GM23338 (cell line): ENCODE measurements at regions not wholly inside any gene's neighbourhood (a gene's known extent, or its start where the extent isn't known, plus 50 kb on each side); places are given as distances from the start of the nearest gene placed in this dataset.

ENCODE experiments used
- ATAC-seq: fragments of 200-7000 bp; cut with Tn5 transposase; 3 replicates; pipeline ENCODE4 v1.9.1; 2020
- DNase-seq: peaks from one replicate; pipeline ENCODE4 v3.0.0-alpha.2; 2015; ENCODE audit warnings: low spot score
- H2AFZ ChIP-seq: fragments of 200-600 bp; sonication (generic); 2 replicates; pipeline ENCODE4 v1.8.0; 2016; ENCODE audit warnings: antibody characterized with exemption, mild to moderate bottlenecking, moderate library complexity
- H3F3A ChIP-seq: fragments of 200-600 bp; sonication (generic); replicated peaks from 2 replicates; pipeline ENCODE4 v1.8.0; 2017; ENCODE audit warnings: antibody characterized with exemption, mixed run types, low read depth
- H3K27ac ChIP-seq: fragments of 200-600 bp; sonication (generic); 2 replicates; pipeline ENCODE4 v1.6.1; 2016; ENCODE audit warnings: low read depth
- H3K27me3 ChIP-seq: fragments of 200-600 bp; sonication (generic); 2 replicates; pipeline ENCODE4 v1.8.0; 2016; ENCODE audit warnings: mild to moderate bottlenecking, mixed run types, moderate library complexity; ENCODE audit not compliant: insufficient read depth
- H3K36me3 ChIP-seq: fragments of 200-600 bp; sonication (generic); 2 replicates; pipeline ENCODE4 v1.8.0; 2016; ENCODE audit warnings: mild to moderate bottlenecking; ENCODE audit not compliant: insufficient read depth
- H3K4me1 ChIP-seq: fragments of 200-600 bp; sonication (generic); 2 replicates; pipeline ENCODE4 v1.8.0; 2016; ENCODE audit warnings: mild to moderate bottlenecking, moderate library complexity; ENCODE audit not compliant: insufficient read depth
- H3K4me2 ChIP-seq: fragments of 200-600 bp; sonication (generic); 2 replicates; pipeline ENCODE4 v1.7.1; 2017; ENCODE audit warnings: mixed run types
- H3K4me3 ChIP-seq: fragments of 200-600 bp; sonication (generic); 2 replicates; pipeline ENCODE4 v1.6.1; 2016; ENCODE audit warnings: mixed run types
- H3K79me2 ChIP-seq: fragments of 200-600 bp; sonication (generic); replicated peaks from 2 replicates; pipeline ENCODE4 v1.8.0; 2017; ENCODE audit warnings: mild to moderate bottlenecking; ENCODE audit not compliant: insufficient read depth
- H3K9me2 ChIP-seq: fragments of 200-600 bp; sonication (generic); 2 replicates; pipeline ENCODE4 v1.8.0; 2017; ENCODE audit not compliant: insufficient read depth
- H4K20me1 ChIP-seq: fragments of 200-600 bp; sonication (generic); replicated peaks from 2 replicates; pipeline ENCODE4 v1.8.0; 2017; ENCODE audit warnings: mild to moderate bottlenecking; ENCODE audit not compliant: insufficient read depth
- H3K27ac Mint-ChIP-seq: 2 replicates; pipeline ENCODE4 v1.8.0; 2020; ENCODE audit warnings: inconsistent platforms, mild to moderate bottlenecking, moderate library complexity, mixed read lengths
- H3K27me3 Mint-ChIP-seq: 3 replicates; pipeline ENCODE4 v1.8.0; 2022; ENCODE audit warnings: low read depth, mild to moderate bottlenecking, moderate library complexity, mixed read lengths, inconsistent platforms; ENCODE audit not compliant: insufficient read depth, poor library complexity
- H3K36me3 Mint-ChIP-seq: 3 replicates; pipeline ENCODE4 v1.8.0; 2021; ENCODE audit warnings: low read depth, mild to moderate bottlenecking, inconsistent platforms, moderate library complexity, mixed read lengths
- H3K4me1 Mint-ChIP-seq: 3 replicates; pipeline ENCODE4 v1.8.0; 2020; ENCODE audit warnings: mild to moderate bottlenecking, inconsistent platforms, mixed read lengths
- H3K4me3 Mint-ChIP-seq: 3 replicates; pipeline ENCODE4 v1.8.0; 2021; ENCODE audit warnings: moderate library complexity, mild to moderate bottlenecking, inconsistent platforms, mixed read lengths
- H3K9me3 Mint-ChIP-seq: 3 replicates; pipeline ENCODE4 v1.8.0; 2020; ENCODE audit warnings: moderate library complexity, mild to moderate bottlenecking, inconsistent platforms, mixed read lengths
- CREB1 ChIP-seq: fragments of 250-450 bp; sonication (Bioruptor Pico); IDR thresholded peaks from 2 replicates; pipeline ENCODE4 v1.5.0; 2020; ENCODE audit warnings: low read depth, mild to moderate bottlenecking, moderate library complexity
- STAT1 ChIP-seq: IDR thresholded peaks from one replicate; pipeline ENCODE4 v1.6.1; 2016; ENCODE audit warnings: antibody characterized with exemption; ENCODE audit not compliant: unreplicated experiment
- TF ChIP-seq, protein P1 (sequence below): fragments of 250-450 bp; sonication (Bioruptor Pico); IDR thresholded peaks from 2 replicates; pipeline ENCODE4 v1.5.0; 2020; ENCODE audit warnings: mild to moderate bottlenecking, moderate library complexity

GRCh38 chr6:165186441-165187205, 122.8 kb downstream of the C6orf118 start (continued):
- TF ChIP-seq, protein P1, sequence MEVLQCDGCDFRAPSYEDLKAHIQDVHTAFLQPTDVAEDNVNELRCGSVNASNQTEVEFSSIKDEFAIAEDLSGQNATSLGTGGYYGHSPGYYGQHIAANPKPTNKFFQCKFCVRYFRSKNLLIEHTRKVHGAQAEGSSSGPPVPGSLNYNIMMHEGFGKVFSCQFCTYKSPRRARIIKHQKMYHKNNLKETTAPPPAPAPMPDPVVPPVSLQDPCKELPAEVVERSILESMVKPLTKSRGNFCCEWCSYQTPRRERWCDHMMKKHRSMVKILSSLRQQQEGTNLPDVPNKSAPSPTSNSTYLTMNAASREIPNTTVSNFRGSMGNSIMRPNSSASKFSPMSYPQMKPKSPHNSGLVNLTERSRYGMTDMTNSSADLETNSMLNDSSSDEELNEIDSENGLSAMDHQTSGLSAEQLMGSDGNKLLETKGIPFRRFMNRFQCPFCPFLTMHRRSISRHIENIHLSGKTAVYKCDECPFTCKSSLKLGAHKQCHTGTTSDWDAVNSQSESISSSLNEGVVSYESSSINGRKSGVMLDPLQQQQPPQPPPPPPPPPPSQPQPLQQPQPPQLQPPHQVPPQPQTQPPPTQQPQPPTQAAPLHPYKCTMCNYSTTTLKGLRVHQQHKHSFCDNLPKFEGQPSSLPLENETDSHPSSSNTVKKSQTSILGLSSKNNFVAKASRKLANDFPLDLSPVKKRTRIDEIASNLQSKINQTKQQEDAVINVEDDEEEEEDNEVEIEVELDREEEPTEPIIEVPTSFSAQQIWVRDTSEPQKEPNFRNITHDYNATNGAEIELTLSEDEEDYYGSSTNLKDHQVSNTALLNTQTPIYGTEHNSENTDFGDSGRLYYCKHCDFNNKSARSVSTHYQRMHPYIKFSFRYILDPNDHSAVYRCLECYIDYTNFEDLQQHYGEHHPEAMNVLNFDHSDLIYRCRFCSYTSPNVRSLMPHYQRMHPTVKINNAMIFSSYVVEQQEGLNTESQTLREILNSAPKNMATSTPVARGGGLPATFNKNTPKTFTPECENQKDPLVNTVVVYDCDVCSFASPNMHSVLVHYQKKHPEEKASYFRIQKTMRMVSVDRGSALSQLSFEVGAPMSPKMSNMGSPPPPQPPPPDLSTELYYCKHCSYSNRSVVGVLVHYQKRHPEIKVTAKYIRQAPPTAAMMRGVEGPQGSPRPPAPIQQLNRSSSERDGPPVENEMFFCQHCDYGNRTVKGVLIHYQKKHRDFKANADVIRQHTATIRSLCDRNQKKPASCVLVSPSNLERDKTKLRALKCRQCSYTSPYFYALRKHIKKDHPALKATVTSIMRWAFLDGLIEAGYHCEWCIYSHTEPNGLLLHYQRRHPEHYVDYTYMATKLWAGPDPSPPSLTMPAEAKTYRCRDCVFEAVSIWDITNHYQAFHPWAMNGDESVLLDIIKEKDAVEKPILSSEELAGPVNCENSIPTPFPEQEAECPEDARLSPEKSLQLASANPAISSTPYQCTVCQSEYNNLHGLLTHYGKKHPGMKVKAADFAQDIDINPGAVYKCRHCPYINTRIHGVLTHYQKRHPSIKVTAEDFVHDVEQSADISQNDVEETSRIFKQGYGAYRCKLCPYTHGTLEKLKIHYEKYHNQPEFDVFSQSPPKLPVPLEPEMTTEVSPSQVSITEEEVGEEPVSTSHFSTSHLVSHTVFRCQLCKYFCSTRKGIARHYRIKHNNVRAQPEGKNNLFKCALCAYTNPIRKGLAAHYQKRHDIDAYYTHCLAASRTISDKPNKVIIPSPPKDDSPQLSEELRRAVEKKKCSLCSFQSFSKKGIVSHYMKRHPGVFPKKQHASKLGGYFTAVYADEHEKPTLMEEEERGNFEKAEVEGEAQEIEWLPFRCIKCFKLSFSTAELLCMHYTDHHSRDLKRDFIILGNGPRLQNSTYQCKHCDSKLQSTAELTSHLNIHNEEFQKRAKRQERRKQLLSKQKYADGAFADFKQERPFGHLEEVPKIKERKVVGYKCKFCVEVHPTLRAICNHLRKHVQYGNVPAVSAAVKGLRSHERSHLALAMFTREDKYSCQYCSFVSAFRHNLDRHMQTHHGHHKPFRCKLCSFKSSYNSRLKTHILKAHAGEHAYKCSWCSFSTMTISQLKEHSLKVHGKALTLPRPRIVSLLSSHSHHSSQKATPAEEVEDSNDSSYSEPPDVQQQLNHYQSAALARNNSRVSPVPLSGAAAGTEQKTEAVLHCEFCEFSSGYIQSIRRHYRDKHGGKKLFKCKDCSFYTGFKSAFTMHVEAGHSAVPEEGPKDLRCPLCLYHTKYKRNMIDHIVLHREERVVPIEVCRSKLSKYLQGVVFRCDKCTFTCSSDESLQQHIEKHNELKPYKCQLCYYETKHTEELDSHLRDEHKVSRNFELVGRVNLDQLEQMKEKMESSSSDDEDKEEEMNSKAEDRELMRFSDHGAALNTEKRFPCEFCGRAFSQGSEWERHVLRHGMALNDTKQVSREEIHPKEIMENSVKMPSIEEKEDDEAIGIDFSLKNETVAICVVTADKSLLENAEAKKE = no peak

DNA sequence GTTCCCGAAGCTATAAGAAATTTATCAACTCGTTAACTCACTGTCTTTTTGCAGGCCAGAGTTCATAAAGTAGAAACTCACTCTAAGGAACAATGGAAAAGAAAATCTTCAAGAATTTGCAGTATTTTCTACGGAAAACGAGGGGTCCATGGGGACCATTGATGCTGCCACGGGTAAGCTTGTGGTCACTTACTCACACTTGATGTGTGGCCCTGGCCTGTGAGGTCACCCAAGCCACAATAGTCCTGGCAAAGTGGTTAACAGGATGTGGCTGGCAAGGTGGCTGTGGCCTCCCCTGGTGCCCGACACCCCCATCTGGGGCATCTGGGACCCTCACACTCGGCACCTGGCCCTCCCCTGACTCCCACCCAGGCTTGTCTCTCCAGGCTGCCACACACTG, 123.4 kb downstream of the C6orf118 start:
- H3K4me3 ChIP-seq = no peak overlapping the region
- no peaks in the 10 kb centered on the region for H3K4me1 Mint-ChIP-seq
- ATAC-seq (no peak), DNase-seq (no peak)
- no peaks in the 10 kb centered on the region for H4K20me1 ChIP-seq
- no peaks in the 10 kb centered on the region; the same call in 1 of the 2 replicates for H3K36me3 ChIP-seq
- H2AFZ ChIP-seq = no peak overlapping the region
- H3K9me2 ChIP-seq = peaks cover 6% of the 10 kb centered on the region; the same call in 1 of the 2 replicates
- H3K4me1 ChIP-seq = no peaks in the 10 kb centered on the region
- H3F3A ChIP-seq = no peaks in the 10 kb centered on the region
- H3K36me3 Mint-ChIP-seq = peaks cover 7% of the 10 kb centered on the region; the same call in 2 of the 3 replicates
- H3K9me3 Mint-ChIP-seq = peaks cover 35% of the 10 kb centered on the region
- no peak overlapping the region for H3K27ac Mint-ChIP-seq
- TF ChIP-seq CREB1 (CRISPR knock-in tag) (no peak), STAT1 (no peak)
- no peak overlapping the region for H3K27ac ChIP-seq
- no peaks in the 10 kb centered on the region for H3K79me2 ChIP-seq
- H3K4me2 ChIP-seq = no peak overlapping the region
- no peaks in the 10 kb centered on the region for H3K27me3 Mint-ChIP-seq
- H3K27me3 ChIP-seq = no peaks in the 10 kb centered on the region
- H3K4me3 Mint-ChIP-seq = no peak overlapping the region
